ENCODE measurements at regions not wholly inside any gene's neighbourhood (a gene's known extent, or its start where the extent isn't known, plus 50 kb on each side); places are given as distances from the start of the nearest gene placed in this dataset.

DNA sequence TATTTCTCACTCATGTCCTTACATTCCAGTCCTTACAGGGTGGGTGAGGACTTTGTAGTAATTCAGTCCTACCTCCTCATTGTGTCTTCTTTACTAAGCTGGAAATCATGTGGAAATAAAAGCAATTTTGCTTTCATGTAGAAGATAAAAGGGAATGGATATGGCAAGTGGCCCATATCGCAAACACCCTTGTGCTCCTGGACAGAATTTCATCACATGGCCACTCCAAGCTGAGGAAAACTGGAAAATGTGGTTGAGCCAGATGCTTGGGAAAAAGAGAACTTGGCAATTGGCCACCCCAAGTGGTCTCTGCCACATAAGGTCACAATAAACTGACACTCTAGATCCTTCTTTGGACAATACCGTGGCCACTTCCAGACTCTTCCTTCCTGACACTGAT, 64.2 kb upstream of the IFNG-AS1 start:
- no peak for TF ChIP-seq FOXP2 (optimal IDR thresholded peaks at IDR 0.05; ENCODE audit: borderline replicate concordance, extremely low read depth, extremely low read length, insufficient read depth)
- TF ChIP-seq TAF1 (IDR thresholded peaks at IDR 0.05; ENCODE audit: borderline replicate concordance, insufficient read depth, low read length): no peak
- TF ChIP-seq SIN3A (IDR thresholded peaks at IDR 0.05; ENCODE audit: borderline replicate concordance, insufficient read depth, low read length): no peak
- no peak for TF ChIP-seq POLR2AphosphoS5 (IDR thresholded peaks at IDR 0.05; ENCODE audit: low read depth, low read length)
- TF ChIP-seq, protein P1, sequence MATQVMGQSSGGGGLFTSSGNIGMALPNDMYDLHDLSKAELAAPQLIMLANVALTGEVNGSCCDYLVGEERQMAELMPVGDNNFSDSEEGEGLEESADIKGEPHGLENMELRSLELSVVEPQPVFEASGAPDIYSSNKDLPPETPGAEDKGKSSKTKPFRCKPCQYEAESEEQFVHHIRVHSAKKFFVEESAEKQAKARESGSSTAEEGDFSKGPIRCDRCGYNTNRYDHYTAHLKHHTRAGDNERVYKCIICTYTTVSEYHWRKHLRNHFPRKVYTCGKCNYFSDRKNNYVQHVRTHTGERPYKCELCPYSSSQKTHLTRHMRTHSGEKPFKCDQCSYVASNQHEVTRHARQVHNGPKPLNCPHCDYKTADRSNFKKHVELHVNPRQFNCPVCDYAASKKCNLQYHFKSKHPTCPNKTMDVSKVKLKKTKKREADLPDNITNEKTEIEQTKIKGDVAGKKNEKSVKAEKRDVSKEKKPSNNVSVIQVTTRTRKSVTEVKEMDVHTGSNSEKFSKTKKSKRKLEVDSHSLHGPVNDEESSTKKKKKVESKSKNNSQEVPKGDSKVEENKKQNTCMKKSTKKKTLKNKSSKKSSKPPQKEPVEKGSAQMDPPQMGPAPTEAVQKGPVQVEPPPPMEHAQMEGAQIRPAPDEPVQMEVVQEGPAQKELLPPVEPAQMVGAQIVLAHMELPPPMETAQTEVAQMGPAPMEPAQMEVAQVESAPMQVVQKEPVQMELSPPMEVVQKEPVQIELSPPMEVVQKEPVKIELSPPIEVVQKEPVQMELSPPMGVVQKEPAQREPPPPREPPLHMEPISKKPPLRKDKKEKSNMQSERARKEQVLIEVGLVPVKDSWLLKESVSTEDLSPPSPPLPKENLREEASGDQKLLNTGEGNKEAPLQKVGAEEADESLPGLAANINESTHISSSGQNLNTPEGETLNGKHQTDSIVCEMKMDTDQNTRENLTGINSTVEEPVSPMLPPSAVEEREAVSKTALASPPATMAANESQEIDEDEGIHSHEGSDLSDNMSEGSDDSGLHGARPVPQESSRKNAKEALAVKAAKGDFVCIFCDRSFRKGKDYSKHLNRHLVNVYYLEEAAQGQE (IDR thresholded peaks at IDR 0.05; ENCODE audit: insufficient read depth in 1 of 2, low read depth in 2 of 2, low read length in 2 of 2): no peak

DNA sequence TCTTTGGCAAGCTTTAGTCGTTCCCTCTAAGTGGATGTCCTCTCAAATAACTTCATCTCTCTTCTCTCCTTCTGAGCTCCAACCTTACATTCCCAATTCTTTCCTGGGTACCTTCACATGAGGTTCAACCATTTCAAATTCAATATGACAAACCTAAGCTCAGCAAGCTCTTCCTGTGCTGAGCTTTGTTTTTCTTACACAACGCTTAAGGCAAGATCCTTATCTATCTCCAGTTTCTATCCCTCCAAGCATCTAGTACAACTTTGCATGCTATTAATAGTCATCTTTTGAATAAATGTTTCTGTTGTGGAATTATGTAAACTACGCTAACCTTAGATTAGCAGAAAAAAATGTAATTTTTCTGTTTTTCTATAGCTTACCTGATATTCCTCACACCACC, 63.7 kb upstream of the IFNG-AS1 start:
- TF ChIP-seq POLR2AphosphoS5 (IDR thresholded peaks at IDR 0.05; ENCODE audit: low read depth, low read length) (no peak), TAF1 (IDR thresholded peaks at IDR 0.05; ENCODE audit: borderline replicate concordance, insufficient read depth, low read length) (no peak), FOXP2 (optimal IDR thresholded peaks at IDR 0.05; ENCODE audit: borderline replicate concordance, extremely low read depth, extremely low read length, insufficient read depth) (no peak), SIN3A (IDR thresholded peaks at IDR 0.05; ENCODE audit: borderline replicate concordance, insufficient read depth, low read length) (no peak)
- TF ChIP-seq, protein P1 (IDR thresholded peaks at IDR 0.05; ENCODE audit: insufficient read depth in 1 of 2, low read depth in 2 of 2, low read length in 2 of 2): no peak

DNA sequence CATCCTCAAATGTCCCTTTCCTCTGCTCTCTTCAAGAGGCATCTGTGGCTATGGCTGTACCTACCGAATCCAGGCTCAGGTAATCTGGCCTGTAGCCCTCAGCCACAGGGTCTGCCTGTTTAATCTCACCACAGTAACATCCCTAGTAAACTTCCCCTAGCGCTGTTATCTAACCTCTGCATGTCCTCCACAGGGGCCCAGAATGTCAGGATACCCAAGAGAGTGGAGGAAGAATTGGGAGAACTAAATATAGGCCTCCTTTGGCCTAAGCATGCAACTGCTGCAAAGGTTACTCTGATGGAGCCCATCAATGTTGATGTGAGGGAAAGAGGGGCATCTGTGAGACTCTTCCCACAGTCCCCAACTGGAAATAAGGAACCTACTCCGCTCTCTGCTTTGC, 63.2 kb upstream of the IFNG-AS1 start:
- TF ChIP-seq TAF1 (IDR thresholded peaks at IDR 0.05; ENCODE audit: borderline replicate concordance, insufficient read depth, low read length) (no peak), POLR2AphosphoS5 (IDR thresholded peaks at IDR 0.05; ENCODE audit: low read depth, low read length) (no peak)
- TF ChIP-seq, protein P1 (IDR thresholded peaks at IDR 0.05; ENCODE audit: insufficient read depth in 1 of 2, low read depth in 2 of 2, low read length in 2 of 2): no peak

DNA sequence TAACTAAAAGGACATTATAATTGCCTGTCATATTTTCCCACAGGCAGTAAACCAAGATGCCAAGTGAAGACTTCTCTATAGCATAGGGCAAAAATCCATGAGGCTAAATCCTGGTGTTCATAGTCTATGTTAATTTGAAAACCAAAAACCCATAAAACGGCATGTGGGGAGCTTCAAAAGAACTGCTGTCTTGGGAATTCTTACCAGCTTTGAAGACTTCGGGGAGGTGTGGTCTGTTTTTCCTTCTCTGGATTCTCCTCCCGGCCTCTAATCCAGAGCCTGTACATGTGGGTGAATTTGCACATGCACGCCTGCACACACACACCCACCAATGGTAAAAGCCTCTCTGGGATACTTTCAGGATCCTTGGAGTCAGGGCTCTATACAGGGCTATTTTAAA, 61.9 kb upstream of the IFNG-AS1 start:
- no peak for TF ChIP-seq POLR2AphosphoS5 (IDR thresholded peaks at IDR 0.05; ENCODE audit: low read depth, low read length)
- TF ChIP-seq FOXP2 (optimal IDR thresholded peaks at IDR 0.05; ENCODE audit: borderline replicate concordance, extremely low read depth, extremely low read length, insufficient read depth): no peak
- TF ChIP-seq, protein P1 (IDR thresholded peaks at IDR 0.05; ENCODE audit: insufficient read depth in 1 of 2, low read depth in 2 of 2, low read length in 2 of 2): no peak
- TF ChIP-seq TAF1 (IDR thresholded peaks at IDR 0.05; ENCODE audit: borderline replicate concordance, insufficient read depth, low read length): no peak
- no peak for TF ChIP-seq SIN3A (IDR thresholded peaks at IDR 0.05; ENCODE audit: borderline replicate concordance, insufficient read depth, low read length)

DNA sequence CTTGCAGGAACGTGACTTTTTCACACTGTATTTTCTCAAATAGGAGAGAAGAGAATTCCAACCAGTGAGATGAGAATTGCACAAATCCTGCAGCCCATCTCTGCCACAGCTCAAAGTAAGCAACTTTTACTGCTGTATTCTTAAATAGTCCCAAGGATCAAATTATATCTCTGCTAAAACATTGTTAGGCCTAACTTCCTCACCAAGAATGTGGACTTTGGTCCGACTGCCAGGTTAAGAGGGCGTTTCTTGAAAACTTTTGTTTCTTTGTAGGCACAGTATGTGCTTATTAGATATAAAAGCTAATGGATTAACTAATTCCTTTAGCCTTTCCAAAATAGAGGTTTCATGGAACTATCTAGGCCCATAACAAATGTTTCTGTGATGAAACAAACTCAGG, 61.4 kb upstream of the IFNG-AS1 start:
- TF ChIP-seq TAF1 (IDR thresholded peaks at IDR 0.05; ENCODE audit: borderline replicate concordance, insufficient read depth, low read length) (no peak), SIN3A (IDR thresholded peaks at IDR 0.05; ENCODE audit: borderline replicate concordance, insufficient read depth, low read length) (no peak), FOXP2 (optimal IDR thresholded peaks at IDR 0.05; ENCODE audit: borderline replicate concordance, extremely low read depth, extremely low read length, insufficient read depth) (no peak), POLR2AphosphoS5 (IDR thresholded peaks at IDR 0.05; ENCODE audit: low read depth, low read length) (no peak)
- TF ChIP-seq, protein P1 (IDR thresholded peaks at IDR 0.05; ENCODE audit: insufficient read depth in 1 of 2, low read depth in 2 of 2, low read length in 2 of 2): no peak
